Rectal smooth muscle tissue (tissue), 1 donor: ENCODE measurements at regions not wholly inside any gene's neighbourhood (a gene's known extent, or its start where the extent isn't known, plus 50 kb on each side); places are given as distances from the start of the nearest gene placed in this dataset.

Experiments
- H3K27ac ChIP-seq: one replicate; pipeline ENCODE4 v1.7.0; 2013; ENCODE audit warnings: low read depth, low read length, inconsistent platforms
- H3K27me3 ChIP-seq: one replicate; pipeline ENCODE4 v1.7.0; 2013; ENCODE audit warnings: low read length; ENCODE audit not compliant: control insufficient read depth, insufficient read depth
- H3K36me3 ChIP-seq: one replicate; pipeline ENCODE4 v1.7.0; 2013; ENCODE audit warnings: low read length; ENCODE audit not compliant: control insufficient read depth, insufficient read depth
- H3K4me1 ChIP-seq: one replicate; pipeline ENCODE4 v1.7.0; 2013; ENCODE audit warnings: low read length; ENCODE audit not compliant: control insufficient read depth, insufficient read depth
- H3K4me3 ChIP-seq: one replicate; pipeline ENCODE4 v1.7.0; 2013; ENCODE audit warnings: low read length
- H3K9ac ChIP-seq: one replicate; pipeline ENCODE4 v1.7.0; 2013; ENCODE audit warnings: low read length

DNA sequence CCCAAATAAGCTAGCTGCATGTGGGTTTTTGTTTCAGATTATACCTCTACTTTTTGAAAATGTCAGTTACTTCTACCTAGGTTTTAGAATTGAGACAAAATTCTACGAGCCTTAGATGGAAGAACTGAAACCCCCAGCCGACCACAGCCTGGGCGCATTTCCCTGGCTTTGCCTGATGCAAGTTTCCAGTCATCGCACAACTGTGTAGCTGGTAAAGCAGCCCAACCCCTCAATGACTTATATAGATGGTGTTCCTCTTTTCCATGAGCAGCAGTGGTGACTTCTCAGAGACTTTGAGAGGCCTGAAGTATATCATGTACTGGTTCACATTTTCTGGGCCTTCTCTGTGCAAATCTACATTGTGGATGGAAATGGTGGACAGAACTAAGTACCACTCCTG is 515.4 kb upstream of the RAB6C start:
- no peak overlapping the region for H3K4me3 ChIP-seq

DNA sequence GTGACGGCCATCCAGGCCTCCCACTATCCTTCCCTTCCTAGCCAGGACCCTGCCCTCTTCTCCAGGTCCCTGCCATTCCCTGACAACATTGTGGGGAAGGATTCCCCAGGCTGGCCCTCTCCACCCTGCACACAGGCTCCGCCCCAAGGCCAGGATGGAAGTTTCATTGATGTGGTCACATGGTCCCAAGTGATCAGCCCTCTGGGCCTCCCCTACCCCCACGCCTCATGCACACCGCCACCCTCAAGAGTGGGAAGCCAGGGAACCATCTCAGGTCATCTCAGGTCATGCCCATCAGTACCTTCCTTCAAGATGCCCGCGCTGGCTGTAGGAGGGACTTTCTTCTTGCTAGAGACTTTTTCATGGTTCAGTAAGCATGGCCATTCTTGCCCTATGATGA is 514.8 kb upstream of the RAB6C start:
- Histone ChIP-seq H3K9ac (no peak overlapping the region), H3K36me3 (no peaks in the 10 kb centered on the region), H3K27ac (no peak overlapping the region), H3K4me1 (no peaks in the 10 kb centered on the region), H3K27me3 (no peaks in the 10 kb centered on the region), H3K4me3 (no peak overlapping the region)

More for the DNA sequence above, 515.4 kb upstream of the RAB6C start:
- no peak overlapping the region for H3K27ac ChIP-seq
- H3K4me1 ChIP-seq, result no peaks in the 10 kb centered on the region
- H3K27me3 ChIP-seq, result no peaks in the 10 kb centered on the region
- no peaks in the 10 kb centered on the region for H3K36me3 ChIP-seq
- no peak overlapping the region for H3K9ac ChIP-seq

DNA sequence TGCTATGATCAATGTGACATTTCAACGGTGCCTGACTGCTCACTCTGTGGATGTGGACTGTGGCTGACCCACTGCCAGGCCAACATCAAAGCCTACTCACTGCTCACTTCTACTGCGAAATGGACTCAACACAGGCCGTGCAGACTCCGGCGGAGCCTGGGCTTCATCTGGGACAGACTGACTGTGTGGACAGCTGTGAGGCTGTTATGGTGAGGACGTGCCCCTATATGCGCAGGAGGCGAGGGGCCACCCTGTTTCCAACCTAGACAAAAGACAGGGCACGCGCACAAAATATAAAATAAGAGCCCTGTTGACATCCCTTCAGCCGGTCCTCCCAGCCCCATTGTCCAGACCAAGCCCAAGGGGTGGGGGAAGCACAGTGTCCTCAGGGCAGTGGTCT is 514.4 kb upstream of the RAB6C start:
- H3K27me3 ChIP-seq, result no peaks in the 10 kb centered on the region
- no peaks in the 10 kb centered on the region for H3K4me1 ChIP-seq
- H3K9ac ChIP-seq, result no peak overlapping the region

DNA sequence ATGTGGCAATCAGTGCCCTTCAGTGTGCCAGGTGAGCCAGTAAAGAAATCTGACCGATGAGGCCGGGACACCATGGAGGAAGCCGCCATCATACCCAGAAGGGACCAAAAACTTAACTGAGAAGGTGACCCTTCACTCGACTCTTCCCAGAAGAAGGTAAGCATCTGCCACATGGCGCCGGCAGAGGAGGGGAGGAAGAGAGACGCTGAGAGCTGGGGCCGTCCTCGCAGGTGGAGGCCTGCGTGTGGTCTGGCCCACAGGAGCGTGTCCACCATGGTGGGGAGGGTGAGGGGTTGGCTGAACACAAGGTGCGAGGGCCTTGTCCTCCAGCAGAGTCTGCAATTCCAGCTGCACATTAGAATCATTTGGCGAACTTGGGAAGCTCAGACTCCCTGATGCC is 513.1 kb upstream of the RAB6C start:
- Histone ChIP-seq H3K27ac (no peak overlapping the region), H3K9ac (no peak overlapping the region)

More for the DNA sequence above, 514.4 kb upstream of the RAB6C start:
- no peak overlapping the region for H3K27ac ChIP-seq
- no peaks in the 10 kb centered on the region for H3K36me3 ChIP-seq
- no peak overlapping the region for H3K4me3 ChIP-seq

DNA sequence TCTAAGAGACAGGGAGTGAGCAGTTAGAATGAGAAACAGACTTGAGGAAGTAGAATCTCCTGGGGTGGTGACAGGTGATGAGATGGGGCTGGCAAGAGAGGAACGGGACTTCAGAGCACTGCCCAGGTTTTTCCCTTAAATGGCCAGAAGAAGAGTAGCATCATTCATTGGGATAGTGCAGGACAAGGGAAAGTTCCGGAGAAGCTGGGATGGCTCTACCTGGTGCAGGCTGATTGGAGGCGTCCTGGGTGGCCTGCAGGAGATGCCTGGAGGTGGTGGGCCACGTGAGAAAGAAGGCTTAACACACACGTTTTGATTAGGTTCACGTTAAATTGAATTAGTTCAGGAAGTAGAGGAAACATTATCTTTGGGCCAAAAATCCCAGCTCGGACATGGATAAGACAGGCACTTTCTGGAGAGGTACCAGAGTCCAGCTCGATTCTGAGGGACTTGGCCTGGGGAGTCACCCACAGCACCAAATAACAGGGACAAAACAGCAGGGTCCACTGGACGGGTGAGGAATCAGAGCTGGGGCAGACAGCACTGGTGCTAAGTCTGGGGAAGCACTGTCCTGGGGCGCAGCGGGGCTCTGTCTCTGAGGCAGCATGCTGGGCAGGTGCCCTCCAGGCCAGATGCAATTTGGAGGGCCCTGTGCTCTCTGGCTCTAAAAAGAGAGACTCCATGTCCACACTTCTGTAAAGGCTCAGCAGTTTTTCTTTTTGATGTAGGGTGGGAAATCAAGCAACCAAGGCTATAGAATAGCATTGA is 512.3 kb upstream of the RAB6C start:
- Histone ChIP-seq H3K4me1 (no peaks in the 10 kb centered on the region), H3K27ac (no peak overlapping the region), H3K9ac (no peak overlapping the region), H3K27me3 (no peaks in the 10 kb centered on the region), H3K36me3 (no peaks in the 10 kb centered on the region), H3K4me3 (no peak overlapping the region)

More for the DNA sequence above, 513.1 kb upstream of the RAB6C start:
- Histone ChIP-seq H3K4me3 (no peak overlapping the region), H3K36me3 (no peaks in the 10 kb centered on the region), H3K4me1 (no peaks in the 10 kb centered on the region), H3K27me3 (no peaks in the 10 kb centered on the region)

DNA sequence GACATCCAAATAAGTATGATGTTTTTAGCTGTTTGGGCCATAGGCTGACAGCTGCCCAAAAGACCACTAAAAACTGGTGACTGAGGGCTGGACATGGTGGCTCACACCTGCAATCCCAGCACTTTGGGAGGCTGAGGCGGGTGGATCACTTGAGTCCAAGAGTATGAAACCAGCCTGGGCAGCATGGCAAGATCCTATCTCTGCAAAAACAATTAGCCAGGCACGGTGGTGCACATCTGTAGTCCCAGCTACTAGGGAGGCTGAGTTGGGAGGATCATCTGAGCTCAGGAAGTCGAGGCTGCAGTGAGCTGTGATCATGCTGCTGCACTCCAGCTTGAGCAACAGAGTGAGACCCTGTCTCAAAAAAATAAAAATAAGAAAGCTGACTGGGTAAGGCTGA is 511.5 kb upstream of the RAB6C start:
- Histone ChIP-seq H3K9ac (no peak overlapping the region), H3K27ac (no peak overlapping the region)

DNA sequence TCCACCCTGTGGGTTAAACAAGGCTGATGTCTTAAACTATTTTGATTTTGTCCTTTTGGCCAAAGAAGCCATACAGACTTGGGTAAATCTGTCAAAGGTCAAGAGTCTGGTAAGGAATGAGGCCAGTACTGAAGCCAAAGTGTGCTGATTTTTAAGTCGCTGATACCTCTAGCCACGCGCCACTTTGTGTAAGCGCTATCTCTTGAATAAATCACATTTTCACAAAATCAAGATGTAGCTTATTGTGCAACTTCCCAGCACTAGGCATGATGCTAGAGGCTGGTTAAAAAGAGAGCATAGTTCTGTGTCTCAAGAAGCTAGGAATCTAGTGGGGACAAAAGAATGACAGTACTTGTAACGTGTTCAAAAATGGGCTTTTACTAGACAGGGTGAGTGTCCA is 510.6 kb upstream of the RAB6C start:
- Histone ChIP-seq H3K27ac (no peak overlapping the region), H3K4me3 (no peak overlapping the region), H3K27me3 (no peaks in the 10 kb centered on the region), H3K9ac (no peak overlapping the region), H3K4me1 (no peaks in the 10 kb centered on the region), H3K36me3 (no peaks in the 10 kb centered on the region)

More for the DNA sequence above, 511.5 kb upstream of the RAB6C start:
- Histone ChIP-seq H3K4me3 (no peak overlapping the region), H3K4me1 (no peaks in the 10 kb centered on the region), H3K36me3 (no peaks in the 10 kb centered on the region), H3K27me3 (no peaks in the 10 kb centered on the region)

DNA sequence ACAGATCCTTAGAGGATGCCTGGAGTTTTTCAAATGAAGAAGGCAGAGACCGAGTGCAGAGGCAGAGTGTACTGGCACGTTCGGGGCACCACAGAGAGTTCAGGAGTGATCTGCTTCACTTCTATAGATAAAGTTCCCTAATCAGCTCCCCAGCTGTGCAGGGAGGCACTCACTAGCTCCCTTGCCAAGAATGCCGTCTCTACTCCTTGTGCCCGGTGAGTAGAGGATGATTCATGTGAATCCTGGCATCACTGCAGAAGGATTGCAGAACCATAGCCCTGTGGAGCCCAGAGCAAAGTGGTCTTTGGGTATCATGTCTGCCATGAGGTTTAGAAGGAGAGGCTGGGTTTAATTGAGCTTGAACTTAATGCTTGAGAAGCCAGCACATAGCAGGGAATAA is 510.1 kb upstream of the RAB6C start:
- Histone ChIP-seq H3K4me3 (no peak overlapping the region), H3K27ac (no peak overlapping the region), H3K36me3 (no peaks in the 10 kb centered on the region), H3K4me1 (no peaks in the 10 kb centered on the region), H3K9ac (no peak overlapping the region), H3K27me3 (no peaks in the 10 kb centered on the region)

DNA sequence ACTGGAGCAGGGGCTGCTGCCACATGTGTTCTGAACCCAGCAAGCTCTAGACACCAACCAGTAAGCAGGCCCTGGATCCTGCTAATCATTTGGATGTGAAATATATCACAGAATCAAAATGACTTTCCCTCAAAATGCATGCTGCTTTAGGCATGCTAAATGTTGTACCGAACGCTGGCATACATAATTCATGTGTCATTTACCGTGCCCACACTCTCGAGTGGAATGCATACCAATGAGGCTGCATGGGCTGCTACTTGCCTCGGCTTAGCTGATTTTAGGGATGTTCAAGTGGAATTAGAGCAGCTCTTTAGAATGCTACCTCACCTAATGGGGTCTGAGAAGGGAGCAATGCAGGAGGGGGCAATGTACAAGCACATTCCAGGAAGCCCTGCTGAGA is 509.6 kb upstream of the RAB6C start:
- Histone ChIP-seq H3K4me3 (no peak overlapping the region), H3K4me1 (no peaks in the 10 kb centered on the region), H3K27ac (no peak overlapping the region), H3K9ac (no peak overlapping the region), H3K27me3 (no peaks in the 10 kb centered on the region), H3K36me3 (no peaks in the 10 kb centered on the region)

DNA sequence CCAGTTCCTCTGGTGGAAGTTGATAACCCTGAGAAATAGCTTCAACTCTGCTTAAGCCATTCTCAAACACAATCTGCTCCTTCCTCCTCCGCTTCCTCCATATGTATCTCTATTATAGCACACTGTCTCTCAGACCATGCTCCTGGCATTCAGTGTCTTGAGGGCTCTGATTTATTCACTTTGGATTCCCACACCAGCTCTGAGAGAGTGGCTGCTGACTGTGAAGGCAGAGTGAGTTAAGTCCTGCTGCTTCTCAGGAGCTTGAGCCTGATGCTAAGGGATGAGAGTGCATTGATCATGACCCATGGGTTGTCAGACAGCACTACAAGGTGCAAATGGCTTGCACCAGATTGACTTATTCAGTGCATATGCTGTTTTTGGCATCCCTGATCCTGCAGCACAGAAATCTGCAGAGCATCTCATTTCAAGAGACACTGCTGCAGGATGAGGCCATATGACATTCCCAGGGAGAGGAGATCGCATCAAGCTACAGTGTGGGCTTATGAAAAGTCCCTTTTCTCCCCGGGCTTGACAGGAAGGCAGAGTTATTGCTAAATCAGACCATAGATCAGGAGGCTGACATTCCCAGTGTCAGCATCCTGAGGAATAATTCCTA is 500.5 kb upstream of the RAB6C start:
- H3K36me3 ChIP-seq, result no peaks in the 10 kb centered on the region
- no peaks in the 10 kb centered on the region for H3K4me1 ChIP-seq

DNA sequence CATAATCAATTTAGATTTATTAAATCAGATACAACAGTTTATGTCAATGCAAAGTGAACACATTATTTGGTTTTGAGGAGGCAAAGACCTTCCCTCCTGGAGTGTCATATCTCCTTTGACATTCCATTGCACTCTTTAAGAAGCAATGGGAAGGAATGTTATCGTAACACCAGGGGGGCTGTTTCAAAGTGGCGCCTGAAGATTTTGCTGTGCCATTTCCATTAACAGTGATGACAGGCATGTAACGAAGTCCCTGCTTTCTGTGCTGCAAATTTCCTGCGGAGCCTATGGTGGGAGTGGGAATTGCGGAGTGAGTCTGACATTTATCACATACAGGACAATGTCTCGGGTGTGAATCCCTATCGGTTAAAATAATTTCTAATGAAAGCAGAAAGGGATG is 499.6 kb upstream of the RAB6C start:
- H3K4me3 ChIP-seq, result no peak overlapping the region
- no peak overlapping the region for H3K9ac ChIP-seq
- H3K4me1 ChIP-seq, result no peaks in the 10 kb centered on the region
- H3K27ac ChIP-seq, result no peak overlapping the region
- no peaks in the 10 kb centered on the region for H3K27me3 ChIP-seq
- no peaks in the 10 kb centered on the region for H3K36me3 ChIP-seq

More for the DNA sequence above, 500.5 kb upstream of the RAB6C start:
- Histone ChIP-seq H3K27ac (no peak overlapping the region), H3K4me3 (no peak overlapping the region), H3K27me3 (no peaks in the 10 kb centered on the region), H3K9ac (no peak overlapping the region)

DNA sequence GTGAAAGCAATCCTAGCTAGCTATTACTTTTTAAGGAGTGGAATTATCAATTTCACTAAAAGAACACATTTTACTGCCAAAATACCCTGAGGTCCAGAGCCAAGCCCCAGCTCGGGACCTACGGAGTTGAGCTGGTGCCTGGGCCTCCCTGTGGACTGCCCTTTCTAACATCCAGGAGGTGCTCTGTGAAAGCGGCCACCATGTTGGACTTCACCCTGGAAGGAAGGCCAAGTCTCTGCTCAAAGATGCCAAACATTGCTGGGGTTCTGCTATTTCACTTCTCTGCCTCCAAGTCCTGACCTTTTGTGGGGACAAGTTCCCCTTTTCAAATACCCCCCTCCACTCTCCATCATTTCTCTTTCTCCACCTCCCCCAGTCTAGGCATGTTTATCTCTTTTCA is 498.7 kb upstream of the RAB6C start:
- Histone ChIP-seq H3K27me3 (no peaks in the 10 kb centered on the region), H3K9ac (no peak overlapping the region), H3K36me3 (no peaks in the 10 kb centered on the region), H3K4me1 (no peaks in the 10 kb centered on the region), H3K4me3 (no peak overlapping the region), H3K27ac (no peak overlapping the region)
